Osteocyte (in vitro differentiated cells): ENCODE measurements at regions not wholly inside any gene's neighbourhood (a gene's known extent, or its start where the extent isn't known, plus 50 kb on each side); places are given as distances from the start of the nearest gene placed in this dataset.

Experiments used
- DNase-seq: peaks from one replicate; pipeline ENCODE4 v3.0.0; 2021; ENCODE audit warnings: mixed read lengths; ENCODE audit not compliant: unreplicated experiment; ENCODE audit errors: extremely low spot score
- H3K27ac Mint-ChIP-seq: one replicate; pipeline ENCODE4 v1.8.0; 2021; ENCODE audit warnings: mild to moderate bottlenecking, mixed read lengths; ENCODE audit not compliant: unreplicated experiment
- H3K27me3 Mint-ChIP-seq: one replicate; pipeline ENCODE4 v1.8.0; 2021; ENCODE audit warnings: mixed read lengths; ENCODE audit not compliant: unreplicated experiment
- H3K36me3 Mint-ChIP-seq: one replicate; pipeline ENCODE4 v1.8.0; 2021; ENCODE audit warnings: mixed read lengths; ENCODE audit not compliant: unreplicated experiment
- H3K4me1 Mint-ChIP-seq: one replicate; pipeline ENCODE4 v1.8.0; 2021; ENCODE audit warnings: mixed read lengths; ENCODE audit not compliant: unreplicated experiment
- H3K4me3 Mint-ChIP-seq: one replicate; pipeline ENCODE4 v1.8.0; 2021; ENCODE audit warnings: mild to moderate bottlenecking, moderate library complexity, mixed read lengths; ENCODE audit not compliant: unreplicated experiment
- H3K9me3 Mint-ChIP-seq: one replicate; pipeline ENCODE4 v1.8.0; 2021; ENCODE audit warnings: mixed read lengths; ENCODE audit not compliant: unreplicated experiment
- TF ChIP-seq, protein P1 (sequence below): fragments of 200-600 bp; sonication (generic); IDR thresholded peaks from 2 replicates; pipeline ENCODE4 v1.5.0; 2021; ENCODE audit warnings: antibody characterized with exemption, mild to moderate bottlenecking, moderate library complexity

DNA sequence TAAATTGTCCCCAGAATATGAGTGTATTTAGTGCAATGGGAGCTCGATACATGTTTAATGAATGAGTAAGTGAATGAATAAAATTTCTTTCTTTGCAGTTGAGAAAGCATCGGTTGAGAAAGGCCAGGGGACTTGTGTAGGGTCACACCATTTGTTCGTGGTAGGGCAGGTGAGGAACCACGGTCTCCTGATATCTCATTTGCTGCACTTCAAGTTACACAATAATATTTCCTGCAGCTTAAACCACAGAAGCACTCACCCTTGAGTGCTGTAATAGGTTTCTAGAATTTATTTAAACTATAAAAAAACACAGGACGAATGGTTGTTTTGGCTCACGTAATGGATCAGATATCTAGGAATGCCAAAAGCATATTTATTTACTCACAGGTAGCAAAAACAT, 429.8 kb downstream of the SPATA31D1 start:
- TF ChIP-seq, protein P1, sequence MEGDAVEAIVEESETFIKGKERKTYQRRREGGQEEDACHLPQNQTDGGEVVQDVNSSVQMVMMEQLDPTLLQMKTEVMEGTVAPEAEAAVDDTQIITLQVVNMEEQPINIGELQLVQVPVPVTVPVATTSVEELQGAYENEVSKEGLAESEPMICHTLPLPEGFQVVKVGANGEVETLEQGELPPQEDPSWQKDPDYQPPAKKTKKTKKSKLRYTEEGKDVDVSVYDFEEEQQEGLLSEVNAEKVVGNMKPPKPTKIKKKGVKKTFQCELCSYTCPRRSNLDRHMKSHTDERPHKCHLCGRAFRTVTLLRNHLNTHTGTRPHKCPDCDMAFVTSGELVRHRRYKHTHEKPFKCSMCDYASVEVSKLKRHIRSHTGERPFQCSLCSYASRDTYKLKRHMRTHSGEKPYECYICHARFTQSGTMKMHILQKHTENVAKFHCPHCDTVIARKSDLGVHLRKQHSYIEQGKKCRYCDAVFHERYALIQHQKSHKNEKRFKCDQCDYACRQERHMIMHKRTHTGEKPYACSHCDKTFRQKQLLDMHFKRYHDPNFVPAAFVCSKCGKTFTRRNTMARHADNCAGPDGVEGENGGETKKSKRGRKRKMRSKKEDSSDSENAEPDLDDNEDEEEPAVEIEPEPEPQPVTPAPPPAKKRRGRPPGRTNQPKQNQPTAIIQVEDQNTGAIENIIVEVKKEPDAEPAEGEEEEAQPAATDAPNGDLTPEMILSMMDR: no peak
- Mint-ChIP-seq H3K4me3 (no peak overlapping the region), H3K4me1 (peaks cover 12% of the 10 kb centered on the region), H3K27me3 (no peaks in the 10 kb centered on the region), H3K27ac (no peak overlapping the region), H3K9me3 (peaks cover 14% of the 10 kb centered on the region), H3K36me3 (peaks cover 4% of the 10 kb centered on the region)
- DNase-seq: no peak

DNA sequence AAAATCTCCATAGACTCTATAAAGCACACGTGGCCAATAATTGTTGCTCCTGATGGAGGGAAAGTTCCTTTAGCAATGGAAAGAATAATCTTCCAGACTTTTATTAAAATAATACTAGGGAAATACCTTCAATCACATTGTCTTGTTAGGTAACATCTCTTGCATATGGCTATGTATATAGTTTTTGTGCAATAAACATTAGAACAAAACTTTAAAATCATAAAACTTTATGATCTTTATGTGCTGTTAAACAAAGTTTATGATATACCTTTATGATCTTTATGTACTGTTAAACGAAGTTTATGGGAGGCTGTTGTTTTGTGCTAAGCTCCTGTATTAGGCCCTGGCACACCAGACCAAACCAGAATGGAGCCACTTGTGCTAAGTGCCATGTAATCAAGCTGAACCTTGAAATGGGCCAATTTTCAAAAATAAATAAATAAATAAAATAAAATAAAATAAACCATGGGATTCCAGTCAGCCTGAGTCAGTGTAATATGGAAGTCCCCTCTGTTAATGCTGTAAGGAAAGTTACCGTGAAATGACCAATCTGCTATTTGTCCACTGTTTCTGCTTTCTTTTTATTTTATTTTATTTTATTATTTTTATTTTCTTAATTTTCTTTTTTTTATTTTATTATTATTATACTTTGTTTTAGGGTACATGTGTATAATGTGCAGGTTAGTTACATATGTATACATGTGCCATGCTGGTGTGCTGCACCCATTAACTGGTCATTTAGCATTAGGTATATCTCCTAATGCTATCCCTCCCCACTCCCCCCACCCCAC, 431.3 kb downstream of the SPATA31D1 start:
- peaks cover 2% of the 10 kb centered on the region for H3K36me3 Mint-ChIP-seq

DNA sequence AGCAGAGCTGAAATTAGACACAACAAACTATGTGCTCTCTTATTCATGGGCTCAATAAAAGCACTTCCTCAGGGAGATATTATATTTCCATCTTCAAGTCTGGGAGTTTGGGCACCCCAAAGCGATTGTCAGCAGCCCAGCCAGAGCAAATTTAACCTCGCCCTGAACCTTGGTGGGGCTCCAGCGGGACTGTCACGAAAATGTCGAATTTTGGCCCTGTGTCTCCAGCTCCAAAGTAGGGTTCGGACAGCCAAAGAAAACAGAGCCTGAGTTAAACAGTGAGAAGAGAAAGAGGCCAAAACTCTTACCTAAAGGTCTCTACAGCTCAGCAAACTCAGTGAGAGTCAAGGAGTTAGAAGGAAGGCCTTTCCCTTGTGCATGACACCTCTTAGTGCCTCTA, 432.9 kb downstream of the SPATA31D1 start:
- Mint-ChIP-seq H3K9me3 (no peaks in the 10 kb centered on the region), H3K4me3 (no peak overlapping the region), H3K4me1 (peaks cover 12% of the 10 kb centered on the region), H3K36me3 (no peaks in the 10 kb centered on the region), H3K27ac (no peak overlapping the region), H3K27me3 (no peaks in the 10 kb centered on the region)
- TF ChIP-seq, protein P1: no peak
- DNase-seq: no peak

More for the DNA sequence above, 431.3 kb downstream of the SPATA31D1 start:
- Mint-ChIP-seq H3K4me1 (peaks cover 12% of the 10 kb centered on the region), H3K27ac (no peak overlapping the region), H3K9me3 (peaks cover 1% of the 10 kb centered on the region), H3K4me3 (no peak overlapping the region), H3K27me3 (no peaks in the 10 kb centered on the region)
- DNase-seq: no peak
- TF ChIP-seq, protein P1: no peak

DNA sequence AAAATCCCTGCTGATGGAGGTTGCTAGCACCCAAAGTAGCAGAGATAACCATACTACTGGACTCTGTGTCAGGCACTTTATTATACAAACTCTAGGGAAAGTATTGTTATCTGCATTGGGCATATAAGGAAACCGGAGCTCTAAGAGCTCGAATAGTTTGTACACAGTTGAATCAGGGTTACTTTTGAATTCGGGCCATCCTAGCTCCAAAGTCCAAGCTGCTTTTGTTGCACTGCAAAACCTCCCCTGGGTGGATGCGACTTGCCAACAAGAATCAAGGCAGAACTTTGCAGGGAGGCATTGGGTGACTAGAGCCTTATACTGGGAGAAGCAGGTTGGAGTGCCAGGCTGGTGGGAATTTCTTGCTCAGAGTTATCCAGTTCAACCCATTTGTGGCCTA, 435.1 kb downstream of the SPATA31D1 start:
- no peaks in the 10 kb centered on the region for H3K27me3 Mint-ChIP-seq
- H3K36me3 Mint-ChIP-seq: no peaks in the 10 kb centered on the region
- no peak overlapping the region for H3K27ac Mint-ChIP-seq
- TF ChIP-seq, protein P1: no peak
- no peak overlapping the region for H3K4me3 Mint-ChIP-seq
- H3K4me1 Mint-ChIP-seq: peaks cover 10% of the 10 kb centered on the region
- H3K9me3 Mint-ChIP-seq: no peaks in the 10 kb centered on the region
- no peak for DNase-seq

DNA sequence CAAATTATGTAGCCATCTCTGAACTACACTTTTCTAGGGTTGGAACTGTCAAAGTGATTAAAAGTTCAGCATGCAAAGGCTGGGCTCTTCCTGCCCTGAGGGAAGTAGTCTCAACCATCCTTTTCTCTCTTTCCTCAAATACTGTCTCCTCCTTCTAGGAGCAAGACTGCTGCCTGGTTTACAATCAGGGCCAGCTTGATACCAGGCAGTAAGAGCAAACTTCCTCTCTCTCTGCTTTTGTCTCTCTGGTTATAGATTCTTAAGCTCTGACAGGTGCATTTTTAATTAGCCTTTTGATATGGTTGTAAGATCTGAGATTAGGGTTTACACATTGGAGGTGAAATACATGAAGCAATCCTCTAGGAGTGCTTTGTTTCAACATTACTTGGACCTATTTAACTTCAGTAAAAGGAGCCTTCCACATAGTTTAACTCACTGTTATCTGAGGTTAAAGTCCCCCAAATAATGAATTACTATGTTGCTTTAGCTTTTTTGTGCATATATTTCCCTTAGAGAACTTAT, 436.1 kb downstream of the SPATA31D1 start:
- no peak for DNase-seq
- no peaks in the 10 kb centered on the region for H3K9me3 Mint-ChIP-seq
- no peaks in the 10 kb centered on the region for H3K36me3 Mint-ChIP-seq
- no peaks in the 10 kb centered on the region for H3K27me3 Mint-ChIP-seq
- H3K4me1 Mint-ChIP-seq: peaks cover 10% of the 10 kb centered on the region
- no peak overlapping the region for H3K4me3 Mint-ChIP-seq
- no peak overlapping the region for H3K27ac Mint-ChIP-seq
- TF ChIP-seq, protein P1: no peak
